ENCODE measurements at regions not wholly inside any gene's neighbourhood (a gene's known extent, or its start where the extent isn't known, plus 50 kb on each side); places are given as distances from the start of the nearest gene placed in this dataset.

GRCh38 chr16:80007231-80007630, 406.7 kb upstream of the MAF start:
- WGBS (ENCODE audit: extremely low coverage, insufficient read length, low lambda C conversion rate), result no CpG with 5 or more reads among the region's 4 CpGs
- H3K4me1 ChIP-seq (ENCODE audit: insufficient read depth, low read length), result no peaks in the 10 kb centered on the region
- H3K27ac ChIP-seq (ENCODE audit: insufficient read length, low read depth, low read length), result no peak overlapping the region
- H3K9me3 Mint-ChIP-seq, result no peaks in the 10 kb centered on the region
- no peak overlapping the region for H4K8ac ChIP-seq (replicated peaks; ENCODE audit: insufficient read length, low read depth, low read length)
- no peak overlapping the region for H3K4ac ChIP-seq (ENCODE audit: low read depth, low read length)
- no peak overlapping the region for H2BK15ac ChIP-seq (ENCODE audit: low read depth, low read length)
- H2AK5ac ChIP-seq (ENCODE audit: insufficient read length, low read length), result no peak overlapping the region
- H2AFZ ChIP-seq (ENCODE audit: low read length), result no peak overlapping the region
- H3K4me1 Mint-ChIP-seq, result no peaks in the 10 kb centered on the region
- H3K27me3 Mint-ChIP-seq (ENCODE audit: low read depth), result 0 out of 2 replicates have a peak, but pooled peaks cover 4% of the 10 kb centered on the region
- no peaks in the 10 kb centered on the region for H3K36me3 Mint-ChIP-seq (ENCODE audit: insufficient read depth in 1 of 3, low read depth in 3 of 3)
- H3K4me3 Mint-ChIP-seq, result no peak overlapping the region
- no peak overlapping the region for H3T11ph ChIP-seq (ENCODE audit: low read length)
- no peak overlapping the region for H2BK120ac ChIP-seq (ENCODE audit: low read depth, low read length, poor library complexity, severe bottlenecking)
- no peaks in the 10 kb centered on the region for H3K79me1 ChIP-seq (ENCODE audit: insufficient read depth, low read depth, low read length, poor library complexity, severe bottlenecking)
- H4K20me1 ChIP-seq (ENCODE audit: control insufficient read depth, insufficient read depth, insufficient read length), result no peaks in the 10 kb centered on the region
- no peak overlapping the region for H3K9ac ChIP-seq (ENCODE audit: extremely low read depth, insufficient read length, low read length)
- H4K91ac ChIP-seq (ENCODE audit: insufficient read length, low read depth, low read length), result no peak overlapping the region
- H3K4me2 ChIP-seq (ENCODE audit: insufficient read depth, insufficient read length, low read length), result no peak overlapping the region
- H3K14ac ChIP-seq (ENCODE audit: insufficient read depth, low read length), result no peak overlapping the region
- H2BK5ac ChIP-seq (ENCODE audit: insufficient read length, low read length), result no peak overlapping the region
- H3K27me3 ChIP-seq (ENCODE audit: insufficient read depth, low read length), result no peaks in the 10 kb centered on the region
- no peak for DNase-seq
- no peak overlapping the region for H2BK20ac ChIP-seq (ENCODE audit: low read depth, low read length, poor library complexity, severe bottlenecking)
- H4K5ac ChIP-seq (ENCODE audit: insufficient read length, low read depth, low read length), result no peak overlapping the region
- no peak overlapping the region for H3K18ac ChIP-seq (ENCODE audit: insufficient read length, low read depth, low read length)
- no peaks in the 10 kb centered on the region for H3K9me3 ChIP-seq (ENCODE audit: control insufficient read depth, low read depth, low read length)
- no peaks in the 10 kb centered on the region for H3K79me2 ChIP-seq (ENCODE audit: insufficient read depth, low read length)
- no peak overlapping the region for H3K23ac ChIP-seq (ENCODE audit: insufficient read length, low read depth, low read length)
- H3K23me2 ChIP-seq (ENCODE audit: insufficient read length, low read depth, low read length, poor library complexity, severe bottlenecking), result no peaks in the 10 kb centered on the region
- no peak overlapping the region for H3K27ac Mint-ChIP-seq
- no peak overlapping the region for H3K56ac ChIP-seq (ENCODE audit: insufficient read length, low read depth, low read length)
- no peak overlapping the region for H2BK12ac ChIP-seq (ENCODE audit: insufficient read length, low read depth, low read length)
- no peak for TF ChIP-seq CTCF (conservative IDR thresholded peaks at IDR 0.05)

Measured in H9 (cell line).